ENCODE measurements at regions not wholly inside any gene's neighbourhood (a gene's known extent, or its start where the extent isn't known, plus 50 kb on each side); places are given as distances from the start of the nearest gene placed in this dataset.

GRCh38 chr6:872570-873125 is 179.7 kb upstream of the EXOC2 start:
- no peak overlapping the region for H3K27ac ChIP-seq

GRCh38 chr6:871503-871902 is 178.6 kb upstream of the EXOC2 start:
- no peak overlapping the region for H3K4me2 ChIP-seq (ENCODE audit: unreplicated experiment)
- no peaks in the 10 kb centered on the region for H3F3A ChIP-seq (ENCODE audit: insufficient read depth)
- no peaks in the 10 kb centered on the region for H3K9me3 ChIP-seq (ENCODE audit: low read depth)
- H2AFZ ChIP-seq: no peak overlapping the region
- no peaks in the 10 kb centered on the region for H3K4me1 ChIP-seq (ENCODE audit: insufficient read depth)
- no peaks in the 10 kb centered on the region for H4K20me1 ChIP-seq (ENCODE audit: insufficient read depth)
- in situ Hi-C loops (cut with MboI): no loop called here
- TF ChIP-seq EZH2phosphoT487 (IDR thresholded peaks at IDR 0.05; ENCODE audit: insufficient read depth, low read depth) (no peak), EZH2 (IDR thresholded peaks at IDR 0.05; ENCODE audit: insufficient read depth, poor library complexity, severe bottlenecking) (no peak)
- DNase-seq: no peak
- no peaks in the 10 kb centered on the region for H3K79me2 ChIP-seq (ENCODE audit: insufficient read depth)
- peaks cover 4% of the 10 kb centered on the region for H3K27me3 ChIP-seq (replicated peaks; ENCODE audit: insufficient read depth)
- no peak overlapping the region for H3K9ac ChIP-seq
- no peaks in the 10 kb centered on the region for H3K36me3 ChIP-seq (ENCODE audit: low read depth)
- WGBS, 2 experiments (ENCODE audit: low coverage in 1 of 2, low lambda C conversion rate in 2 of 2, missing lambda C conversion rate in 2 of 2): 66 to 78% methylated on average over 6 of the region's 6 CpGs
- no peak overlapping the region for H3K4me3 ChIP-seq
- H3K27ac ChIP-seq: no peak overlapping the region
- H3K9me2 ChIP-seq (ENCODE audit: insufficient read depth): no peaks in the 10 kb centered on the region

More at GRCh38 chr6:872570-873125, 179.7 kb upstream of the EXOC2 start:
- no peak overlapping the region for H3K4me3 ChIP-seq
- in situ Hi-C loops (cut with MboI): no loop called here
- no peak overlapping the region for H3K4me2 ChIP-seq (ENCODE audit: unreplicated experiment)
- H3K27me3 ChIP-seq (replicated peaks; ENCODE audit: insufficient read depth): peaks cover 10% of the 10 kb centered on the region
- no peak for DNase-seq
- no peaks in the 10 kb centered on the region for H3K4me1 ChIP-seq (ENCODE audit: insufficient read depth)
- H2AFZ ChIP-seq: no peak overlapping the region
- no peaks in the 10 kb centered on the region for H3K36me3 ChIP-seq (ENCODE audit: low read depth)
- H3K9ac ChIP-seq: no peak overlapping the region
- no peaks in the 10 kb centered on the region for H3F3A ChIP-seq (ENCODE audit: insufficient read depth)
- TF ChIP-seq EZH2phosphoT487 (IDR thresholded peaks at IDR 0.05; ENCODE audit: insufficient read depth, low read depth) (no peak), EZH2 (IDR thresholded peaks at IDR 0.05; ENCODE audit: insufficient read depth, poor library complexity, severe bottlenecking) (no peak)
- H3K79me2 ChIP-seq (ENCODE audit: insufficient read depth): no peaks in the 10 kb centered on the region
- H3K9me2 ChIP-seq (ENCODE audit: insufficient read depth): no peaks in the 10 kb centered on the region
- 59% methylated on average over 10 of the region's 10 CpGs for WGBS, 2 experiments (ENCODE audit: low coverage in 1 of 2, low lambda C conversion rate in 2 of 2, missing lambda C conversion rate in 2 of 2)
- no peaks in the 10 kb centered on the region for H3K9me3 ChIP-seq (ENCODE audit: low read depth)
- H4K20me1 ChIP-seq (ENCODE audit: insufficient read depth): no peaks in the 10 kb centered on the region

- 21 to 35% methylated on average over 5 of the region's 5 CpGs for WGBS, 2 experiments (ENCODE audit: low coverage in 1 of 2, low lambda C conversion rate in 2 of 2, missing lambda C conversion rate in 2 of 2)
- no peaks in the 10 kb centered on the region for H3K9me3 ChIP-seq (ENCODE audit: low read depth)
- no peaks in the 10 kb centered on the region for H3F3A ChIP-seq (ENCODE audit: insufficient read depth)
- TF ChIP-seq EZH2 (IDR thresholded peaks at IDR 0.05; ENCODE audit: insufficient read depth, poor library complexity, severe bottlenecking): no peak
- no peak for TF ChIP-seq EZH2phosphoT487 (IDR thresholded peaks at IDR 0.05; ENCODE audit: insufficient read depth, low read depth)
- H2AFZ ChIP-seq: no peak overlapping the region
- no peaks in the 10 kb centered on the region for H3K36me3 ChIP-seq (ENCODE audit: low read depth)
- no peaks in the 10 kb centered on the region for H4K20me1 ChIP-seq (ENCODE audit: insufficient read depth)
- in situ Hi-C loops (cut with MboI): no loop called here
- H3K79me2 ChIP-seq (ENCODE audit: insufficient read depth): no peaks in the 10 kb centered on the region
- no peaks in the 10 kb centered on the region; the same call in 1 of the 2 replicates for H3K27me3 ChIP-seq (replicated peaks; ENCODE audit: insufficient read depth)
- H3K4me1 ChIP-seq (ENCODE audit: insufficient read depth): no peaks in the 10 kb centered on the region
- no peak overlapping the region for H3K4me2 ChIP-seq (ENCODE audit: unreplicated experiment)
- H3K27ac ChIP-seq: no peak overlapping the region
- H3K4me3 ChIP-seq: no peak overlapping the region
- no peak overlapping the region for H3K9ac ChIP-seq
- no peaks in the 10 kb centered on the region for H3K9me2 ChIP-seq (ENCODE audit: insufficient read depth)
- no peak for DNase-seq
These were observed 177.2 kb upstream of the EXOC2 start for GRCh38 chr6:870096-870495.

GRCh38 chr6:868201-868600 is 175.3 kb upstream of the EXOC2 start:
- Histone ChIP-seq H2AFZ (no peak overlapping the region), H3K79me2 (ENCODE audit: insufficient read depth) (no peaks in the 10 kb centered on the region), H3K4me2 (ENCODE audit: unreplicated experiment) (no peak overlapping the region), H3K9ac (no peak overlapping the region), H3K4me3 (no peak overlapping the region), H3K27me3 (replicated peaks; ENCODE audit: insufficient read depth) (no peaks in the 10 kb centered on the region; the same call in 1 of the 2 replicates), H3K9me2 (ENCODE audit: insufficient read depth) (no peaks in the 10 kb centered on the region), H3K9me3 (ENCODE audit: low read depth) (no peaks in the 10 kb centered on the region), H3K27ac (no peak overlapping the region), H3K4me1 (ENCODE audit: insufficient read depth) (no peaks in the 10 kb centered on the region), H3K36me3 (ENCODE audit: low read depth) (no peaks in the 10 kb centered on the region), H4K20me1 (ENCODE audit: insufficient read depth) (no peaks in the 10 kb centered on the region), H3F3A (ENCODE audit: insufficient read depth) (peaks cover 5% of the 10 kb centered on the region)
- DNase-seq: no peak
- WGBS, 2 experiments (ENCODE audit: low coverage in 1 of 2, low lambda C conversion rate in 2 of 2, missing lambda C conversion rate in 2 of 2): 58 to 68% methylated on average over 8 of the region's 8 CpGs
- TF ChIP-seq EZH2phosphoT487 (IDR thresholded peaks at IDR 0.05; ENCODE audit: insufficient read depth, low read depth) (no peak), EZH2 (IDR thresholded peaks at IDR 0.05; ENCODE audit: insufficient read depth, poor library complexity, severe bottlenecking) (no peak)
- in situ Hi-C loops (cut with MboI): no loop called here

GRCh38 chr6:867378-867777 is 174.4 kb upstream of the EXOC2 start:
- TF ChIP-seq EZH2 (IDR thresholded peaks at IDR 0.05; ENCODE audit: insufficient read depth, poor library complexity, severe bottlenecking) (no peak), EZH2phosphoT487 (IDR thresholded peaks at IDR 0.05; ENCODE audit: insufficient read depth, low read depth) (no peak)
- 59 to 67% methylated on average over 6 of the region's 6 CpGs for WGBS, 2 experiments (ENCODE audit: low coverage in 1 of 2, low lambda C conversion rate in 2 of 2, missing lambda C conversion rate in 2 of 2)
- Histone ChIP-seq H3K4me3 (no peak overlapping the region), H3K4me2 (ENCODE audit: unreplicated experiment) (no peak overlapping the region), H3K9me3 (ENCODE audit: low read depth) (no peaks in the 10 kb centered on the region), H4K20me1 (ENCODE audit: insufficient read depth) (no peaks in the 10 kb centered on the region), H3F3A (ENCODE audit: insufficient read depth) (peaks cover 8% of the 10 kb centered on the region), H3K4me1 (ENCODE audit: insufficient read depth) (no peaks in the 10 kb centered on the region), H3K9ac (no peak overlapping the region), H3K36me3 (ENCODE audit: low read depth) (no peaks in the 10 kb centered on the region), H3K79me2 (ENCODE audit: insufficient read depth) (no peaks in the 10 kb centered on the region), H3K27ac (no peak overlapping the region), H3K9me2 (ENCODE audit: insufficient read depth) (no peaks in the 10 kb centered on the region), H2AFZ (no peak overlapping the region), H3K27me3 (replicated peaks; ENCODE audit: insufficient read depth) (no peaks in the 10 kb centered on the region; the same call in 1 of the 2 replicates)
- in situ Hi-C loops (cut with MboI): no loop called here
- no peak for DNase-seq

All from GM23248 (cell line).